Effector CD8-positive, alpha-beta T cell (primary cell): ENCODE measurements at regions not wholly inside any gene's neighbourhood (a gene's known extent, or its start where the extent isn't known, plus 50 kb on each side); places are given as distances from the start of the nearest gene placed in this dataset.
"Not testable (repeated sequence)": the region's sequence is repeated elsewhere in the genome, so short reads cannot be mapped to it uniquely, and the experiment has no call there.

Experiments
- DNase-seq: peaks from one replicate; lab custom pipeline; 2025; lab: John Stamatoyannopoulos, UW

- DNase-seq = no peak
Observed at GRCh38 chr2:60247471-60247870, 306.0 kb downstream of the BCL11A start.

- no peak for DNase-seq
Observed at GRCh38 chr2:60246583-60246982, 306.9 kb downstream of the BCL11A start.

DNA sequence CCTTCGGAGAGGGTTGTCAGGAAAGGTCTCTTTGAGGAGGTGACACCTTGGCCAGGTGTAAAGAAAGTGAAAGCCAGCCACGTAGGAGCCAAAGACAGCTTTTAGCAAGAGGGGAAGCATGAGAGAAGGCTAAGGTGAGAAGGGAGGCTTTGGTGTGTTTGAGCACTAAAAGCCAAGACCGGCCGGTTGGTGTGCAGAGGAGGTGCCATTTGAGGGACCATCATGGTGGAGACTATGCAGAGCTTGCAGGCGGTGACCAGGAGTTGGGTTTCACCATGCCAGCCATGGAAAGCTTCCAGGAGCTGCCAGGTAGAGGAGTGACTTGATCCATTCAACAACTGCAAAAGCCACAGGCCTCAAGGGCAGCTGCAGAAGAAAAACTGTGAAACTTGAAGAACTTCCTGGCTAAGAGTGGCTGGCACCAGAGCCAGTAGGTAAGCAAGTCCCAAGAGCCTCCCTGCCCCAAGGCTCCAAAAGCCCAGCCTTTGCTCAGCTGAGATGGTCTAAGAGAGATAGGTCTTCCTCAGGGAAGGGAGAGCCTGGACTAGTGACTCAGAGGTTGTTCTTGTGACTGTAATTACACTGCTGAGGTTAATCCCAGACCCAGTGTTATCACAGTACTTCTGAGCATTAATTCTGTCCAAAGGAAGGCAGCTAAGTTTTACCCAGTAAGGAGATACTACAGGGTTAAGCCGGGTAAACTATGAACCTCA is 319.0 kb downstream of the BCL11A start:
- no peak for DNase-seq

DNA sequence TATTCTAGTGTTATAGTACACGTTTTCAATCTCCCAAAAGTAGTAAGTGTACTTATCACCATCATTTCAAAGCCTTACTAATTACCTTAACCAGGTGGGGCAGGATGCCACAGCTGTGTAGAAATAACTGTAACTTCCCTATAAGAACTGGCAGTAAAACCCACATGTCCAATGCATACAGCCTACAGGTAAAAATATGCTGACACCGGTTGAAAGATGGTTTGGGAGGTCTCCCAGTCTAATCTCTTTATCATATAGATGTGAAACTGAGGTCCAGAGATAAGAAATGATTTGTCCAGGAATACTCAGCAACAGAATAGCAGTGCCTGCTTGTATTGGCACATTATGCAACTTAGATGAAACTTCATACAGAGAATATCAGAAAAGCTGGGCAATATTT is 322.9 kb downstream of the BCL11A start:
- no peak for DNase-seq

DNA sequence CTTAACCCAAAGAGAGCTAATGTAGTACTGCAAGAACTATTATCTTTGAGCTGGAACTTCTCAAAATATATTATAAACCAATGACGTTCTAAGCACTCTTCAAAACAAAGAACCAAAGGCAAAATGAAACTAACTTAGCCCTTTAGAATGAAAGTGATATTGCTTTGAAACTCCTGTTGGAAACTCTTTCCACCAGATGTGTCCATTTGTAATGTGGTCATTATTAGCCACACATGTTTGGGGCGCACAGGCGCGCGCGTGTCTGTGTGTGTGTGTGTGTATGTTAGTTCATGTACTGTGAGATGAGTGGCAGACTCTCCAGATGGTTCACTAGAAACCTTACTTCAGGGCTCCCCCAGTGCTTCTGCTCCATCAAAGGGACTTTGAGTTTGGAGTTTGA is 323.4 kb downstream of the BCL11A start:
- no peak for DNase-seq

DNA sequence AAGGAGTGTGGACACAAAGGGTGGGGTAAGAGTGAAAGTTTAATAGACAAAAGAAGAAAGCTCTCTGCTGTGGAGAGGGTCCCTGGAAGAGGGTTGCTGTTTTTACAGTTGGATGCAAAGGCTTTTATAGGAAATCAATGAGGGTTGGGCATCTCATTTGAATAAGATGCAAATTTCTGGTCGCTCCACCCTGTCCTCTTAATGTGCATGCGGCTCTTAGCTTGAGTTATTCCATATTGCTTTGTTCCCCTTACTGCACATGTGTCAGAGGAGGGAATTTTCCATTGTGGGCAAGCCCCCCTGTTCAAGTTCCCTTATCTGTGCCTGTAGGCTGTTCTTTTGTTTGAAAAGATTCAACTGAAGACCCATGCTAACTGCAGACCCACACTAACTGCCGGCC is 326.5 kb downstream of the BCL11A start:
- no peak for DNase-seq

DNA sequence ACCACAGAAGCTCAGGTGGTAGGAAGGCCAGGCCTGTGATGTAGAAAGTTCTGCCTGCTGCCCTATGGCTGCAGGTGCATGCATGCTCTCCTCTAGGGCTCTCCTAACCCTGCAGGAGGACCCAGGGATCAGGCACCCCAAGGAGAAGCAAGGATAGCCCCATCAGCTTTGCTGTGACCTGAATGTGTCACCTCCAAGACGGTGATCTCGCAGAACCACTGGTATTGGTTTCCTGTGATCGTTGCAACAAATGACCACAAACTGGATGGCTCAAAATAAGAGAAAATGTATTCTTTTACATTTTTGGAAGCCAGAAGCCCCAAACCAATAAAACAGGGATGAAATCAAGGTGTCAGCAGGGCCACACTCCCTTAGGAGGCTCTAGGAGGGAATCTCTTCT is 327.3 kb downstream of the BCL11A start:
- DNase-seq = no peak

GRCh38 chr2:60223859-60224258 is 329.6 kb downstream of the BCL11A start:
- DNase-seq = no peak

GRCh38 chr2:60221098-60221497 is 332.4 kb downstream of the BCL11A start:
- no peak for DNase-seq

GRCh38 chr2:60219536-60219935 is 333.9 kb downstream of the BCL11A start:
- DNase-seq = no peak

DNA sequence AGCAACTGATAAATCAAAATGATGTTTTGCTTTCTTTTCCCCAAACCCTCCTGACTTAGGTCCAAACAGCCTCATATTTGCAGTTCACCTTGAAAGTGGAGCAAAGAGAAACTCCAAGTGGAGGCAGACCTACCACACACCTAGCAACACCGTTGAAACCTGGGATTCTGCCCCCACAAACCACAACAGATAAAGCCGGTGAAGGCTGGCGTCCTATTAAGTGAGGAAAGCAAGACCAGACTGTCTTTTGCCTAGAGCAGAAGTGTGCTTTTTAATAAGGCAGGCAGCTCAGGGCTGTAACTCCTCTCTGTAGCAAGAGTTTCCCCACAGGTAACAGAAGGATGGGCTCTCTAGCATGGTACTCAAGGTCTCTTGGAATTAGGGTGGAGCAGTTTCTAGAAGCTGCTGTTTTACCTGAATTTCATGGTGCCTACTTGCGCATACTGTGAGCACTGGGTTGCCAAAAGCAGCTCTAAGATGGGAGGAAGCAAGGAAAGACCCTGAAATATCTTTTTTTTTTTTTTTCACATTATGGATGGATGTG is 336.9 kb downstream of the BCL11A start:
- DNase-seq = no peak

DNA sequence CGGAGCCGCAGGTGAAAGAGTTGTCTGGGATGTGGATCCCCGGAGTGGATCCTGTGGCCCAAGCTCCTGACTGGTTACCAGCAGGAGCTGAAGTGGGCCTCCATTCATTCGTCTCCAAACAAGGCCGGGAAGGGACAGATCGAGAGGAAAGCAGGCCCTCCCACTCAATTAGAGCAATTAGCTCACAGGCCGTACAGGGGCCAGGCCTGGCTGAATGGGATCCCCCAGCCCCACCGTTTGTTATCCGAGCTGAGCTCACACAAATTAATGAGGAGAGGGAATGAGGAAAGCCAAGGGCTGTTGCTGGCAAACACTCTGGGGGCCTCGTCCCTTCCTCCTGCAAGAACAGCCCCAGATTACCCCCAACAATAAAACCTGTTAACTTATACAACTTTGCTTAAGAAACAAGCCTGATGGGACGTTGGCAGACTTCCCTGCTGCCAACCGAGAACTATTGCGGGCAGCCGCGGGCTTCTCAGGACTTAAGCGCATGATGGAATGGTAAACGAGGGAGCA is 338.0 kb downstream of the BCL11A start:
- no peak for DNase-seq

- no peak for DNase-seq
Observed at GRCh38 chr2:60214626-60214875, 338.9 kb downstream of the BCL11A start.

- DNase-seq = no peak
Observed at GRCh38 chr2:60213865-60214625, 339.4 kb downstream of the BCL11A start.

DNA sequence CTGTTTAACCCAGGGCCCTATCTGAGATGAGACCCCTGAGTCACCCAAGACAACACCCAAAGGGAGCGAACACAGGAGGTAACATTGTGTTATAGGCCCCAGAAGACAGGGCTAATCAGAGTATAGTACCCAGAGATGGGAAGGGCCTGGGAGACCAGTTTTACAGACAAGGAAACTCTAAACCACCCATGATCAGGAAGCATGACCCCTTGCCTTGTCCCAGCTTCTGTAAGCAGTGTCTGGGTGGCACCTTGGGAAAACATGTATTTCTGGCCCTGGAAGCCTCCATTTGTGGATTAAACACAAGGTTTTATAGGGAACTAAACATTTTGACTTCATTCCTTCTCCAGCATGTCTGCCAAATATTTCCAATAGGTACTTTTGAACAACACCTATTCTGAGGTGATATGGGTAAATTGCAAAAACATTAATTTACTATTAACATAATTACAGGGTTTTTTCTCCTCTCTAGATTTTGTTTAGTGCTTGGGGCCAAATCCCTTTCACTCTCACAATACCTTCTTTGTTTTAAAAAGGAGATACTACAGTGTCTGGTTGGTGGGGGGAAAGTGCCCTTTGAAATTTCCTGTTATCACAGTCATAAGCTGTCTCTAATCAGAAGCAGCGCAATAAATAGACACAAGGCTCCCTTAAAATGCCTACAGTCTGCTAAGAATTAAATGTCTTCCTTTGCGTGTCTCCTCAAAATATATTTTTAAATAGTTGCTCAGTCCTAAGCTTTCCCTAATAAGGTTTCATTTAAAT is 341.1 kb downstream of the BCL11A start:
- DNase-seq = no peak

DNA sequence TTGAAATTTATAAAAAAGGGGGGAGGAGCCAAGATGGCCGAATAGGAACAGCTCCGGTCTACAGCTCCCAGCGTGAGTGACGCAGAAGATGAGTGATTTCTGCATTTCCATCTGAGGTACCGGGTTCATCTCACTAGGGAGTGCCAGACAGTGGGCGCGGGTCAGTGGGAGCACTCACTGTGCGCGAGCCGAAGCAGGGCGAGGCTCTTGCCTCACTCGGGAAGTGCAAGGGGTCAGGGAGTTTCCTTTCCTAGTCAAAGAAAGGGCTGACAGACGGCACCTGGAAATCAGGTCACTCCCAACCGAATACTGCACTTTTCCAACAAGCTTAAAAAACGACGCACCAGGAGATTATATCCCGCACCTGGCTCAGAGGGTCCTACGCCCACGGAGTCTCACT is 364.4 kb downstream of the BCL11A start:
- not testable (repeated sequence) for DNase-seq

GRCh38 chr2:60175290-60175689 is 378.2 kb downstream of the BCL11A start:
- no peak for DNase-seq

DNA sequence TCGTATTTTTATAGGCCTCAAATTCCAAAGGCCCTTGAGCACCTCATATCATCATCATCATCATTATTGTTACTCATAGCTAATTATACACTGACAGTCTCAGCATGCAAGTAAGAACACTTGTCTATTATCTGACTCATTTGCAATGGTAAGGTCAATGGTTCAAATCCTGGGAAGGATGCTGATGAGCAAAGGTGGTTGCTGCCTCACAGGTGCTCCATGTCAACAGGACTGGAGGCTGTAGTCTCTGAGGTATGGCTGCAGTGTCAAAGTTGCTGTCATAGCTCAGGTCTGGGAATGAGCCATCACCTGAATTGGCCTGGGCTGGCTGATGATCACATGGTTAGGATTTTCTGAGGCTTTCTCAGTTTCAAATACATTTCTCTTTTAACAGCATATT is 379.3 kb downstream of the BCL11A start:
- DNase-seq = no peak

DNA sequence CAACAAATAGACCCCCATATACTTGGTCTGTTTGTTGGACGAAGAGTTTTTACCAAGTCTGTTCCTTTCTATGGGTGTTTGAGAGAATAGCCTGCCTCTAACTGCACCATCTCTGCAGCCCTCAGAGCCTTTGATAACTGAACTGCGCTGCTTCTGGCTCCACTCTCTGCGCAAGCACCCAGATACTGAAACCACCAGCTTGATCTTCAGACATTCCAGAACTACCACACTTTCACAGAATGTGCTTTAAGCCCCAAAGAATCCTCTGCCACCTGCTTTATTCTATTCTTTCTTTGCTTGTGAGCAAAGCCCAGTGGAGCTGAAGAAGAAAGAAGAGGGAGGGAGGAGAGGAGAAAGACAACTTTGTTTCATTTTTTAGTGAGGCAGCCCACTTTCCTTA is 380.7 kb downstream of the BCL11A start:
- no peak for DNase-seq

- DNase-seq = no peak
Observed at GRCh38 chr2:60170272-60170671, 383.2 kb downstream of the BCL11A start.

DNA sequence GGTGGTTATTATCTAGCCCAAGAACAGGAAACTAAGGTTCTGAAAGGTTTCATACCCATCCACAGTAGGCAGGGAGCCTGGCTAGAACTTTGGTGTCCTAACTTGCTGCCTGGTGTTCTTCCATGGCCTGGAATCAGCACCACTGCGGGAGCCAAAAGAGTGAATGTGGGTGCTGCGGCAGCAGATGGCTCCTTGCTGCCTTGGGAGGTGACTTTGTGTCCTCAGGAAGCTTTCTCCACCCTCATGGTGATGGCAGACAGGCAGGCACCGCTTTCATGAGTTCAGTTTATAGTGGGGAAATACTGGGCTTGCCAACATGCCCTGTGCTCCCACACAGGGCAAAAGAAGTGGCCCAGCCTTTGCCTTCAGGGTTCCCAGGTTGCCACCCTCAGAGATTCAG is 385.2 kb downstream of the BCL11A start:
- no peak for DNase-seq

DNA sequence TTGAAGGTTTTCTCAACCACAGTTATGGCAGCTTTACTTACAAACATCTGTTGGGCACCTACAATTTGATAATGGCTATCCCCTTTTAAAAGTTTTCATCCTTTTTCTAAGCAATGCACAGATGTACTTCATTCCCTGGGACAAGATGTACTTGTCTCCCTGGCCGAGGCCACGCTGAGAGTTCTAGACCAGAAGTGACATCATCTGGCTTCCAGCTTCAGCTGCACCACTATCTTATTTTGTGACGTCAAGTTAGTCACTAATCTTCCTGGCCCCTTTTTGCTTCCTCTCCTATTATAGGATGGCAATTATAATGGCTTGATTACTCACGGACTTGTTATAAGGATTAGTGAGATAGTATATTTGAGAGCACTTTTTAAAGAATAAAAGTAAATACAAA is 386.4 kb downstream of the BCL11A start:
- DNase-seq = no peak

DNA sequence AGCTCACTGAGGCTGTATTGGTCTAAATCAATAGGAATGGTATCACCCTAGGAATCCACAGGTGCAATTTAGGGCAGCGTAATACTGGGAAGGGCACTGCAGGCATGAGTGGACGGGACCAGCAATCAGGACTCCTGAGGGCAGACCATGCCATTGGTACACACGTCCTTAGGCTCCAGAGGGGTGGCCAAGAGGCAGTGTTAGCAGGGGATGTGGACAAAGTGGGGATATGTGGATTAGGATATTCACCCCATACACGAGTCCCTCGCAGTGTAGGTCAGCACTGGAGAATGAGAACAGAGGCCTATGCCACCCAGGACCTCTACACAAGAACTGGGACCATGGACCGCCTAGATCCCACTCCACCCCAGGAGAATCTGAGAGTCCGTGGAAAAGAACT is 389.8 kb downstream of the BCL11A start:
- no peak for DNase-seq
